Body of pancreas (tissue), 4 donors: ENCODE measurements at regions not wholly inside any gene's neighbourhood (a gene's known extent, or its start where the extent isn't known, plus 50 kb on each side); places are given as distances from the start of the nearest gene placed in this dataset.

Source experiments
- CTCF ChIP-seq, 7 experiments: fragments of 450-650 bp in 4 of 7; fragments of 200-600 bp in 3 of 7; sonication (generic) in 3 of 7; IDR thresholded peaks; one replicate each; pipeline ENCODE4 v1.5.1; 2016 to 2019; ENCODE audit warnings: antibody characterized with exemption in 7 of 7
- POLR2A ChIP-seq, 3 donors: fragments of 450-650 bp; IDR thresholded peaks; one replicate each; pipeline ENCODE4 v1.6.1; 2016; ENCODE audit warnings: antibody characterized with exemption in 3 of 3, mild to moderate bottlenecking in 2 of 3

- TF ChIP-seq CTCF (IDR thresholded peaks at IDR 0.05) (no peak), POLR2A (IDR thresholded peaks at IDR 0.05) (no peak)
These were observed 156.7 kb downstream of the HINT1 start for GRCh38 chr5:131008329-131008728.
